ENCODE measurements at regions not wholly inside any gene's neighbourhood (a gene's known extent, or its start where the extent isn't known, plus 50 kb on each side); places are given as distances from the start of the nearest gene placed in this dataset.

GRCh38 chr6:84403545-84403944 lies 176.1 kb upstream of the CEP162 start:
- H3K27me3 ChIP-seq = no peaks in the 10 kb centered on the region
- ATAC-seq = no peak
- no peaks in the 10 kb centered on the region for H3K9me3 ChIP-seq
- DNase-seq = no peak
- no peaks in the 10 kb centered on the region for H3K4me1 ChIP-seq
- intact Hi-C loops (cut with DNase I) = no loop called here
- no peak for FAIRE-seq
- no peak for TF ChIP-seq CTCF (IDR thresholded peaks at IDR 0.05)
- no peak overlapping the region for H3K27ac ChIP-seq
- no peaks in the 10 kb centered on the region for H3K36me3 ChIP-seq
- H3K4me3 ChIP-seq = no peak overlapping the region

GRCh38 chr6:84399003-84399402 lies 171.6 kb upstream of the CEP162 start:
- 55 to 69% methylated on average over 2 of the region's 2 CpGs for WGBS, 2 donors
- no peak for FAIRE-seq
- TF ChIP-seq CTCF (IDR thresholded peaks at IDR 0.05) = no peak

GRCh38 chr6:84392261-84392660 lies 164.8 kb upstream of the CEP162 start:
- FAIRE-seq = no peak
- Histone ChIP-seq H3K27me3 (peaks cover 0 to 8% (median 0%) of the 10 kb centered on the region in 4 donors), H3K4me3 (no peak overlapping the region), H3K27ac (no peak overlapping the region), H3K36me3 (no peaks in the 10 kb centered on the region), H3K9me3 (no peaks in the 10 kb centered on the region), H3K4me1 (no peaks in the 10 kb centered on the region)
- 65 to 74% methylated on average over 3 of the region's 3 CpGs for whole genome bisulfite sequencing, 2 donors
- intact Hi-C loops (cut with DNase I) = no loop called here
- TF ChIP-seq CTCF (IDR thresholded peaks at IDR 0.05) = no peak
- no peak for ATAC-seq
- DNase-seq = no peak

More at GRCh38 chr6:84399003-84399402, 171.6 kb upstream of the CEP162 start:
- no peak overlapping the region for H3K4me3 ChIP-seq
- peaks cover 0 to 8% (median 0%) of the 10 kb centered on the region in 4 donors for H3K27me3 ChIP-seq
- ATAC-seq = no peak
- H3K4me1 ChIP-seq = no peaks in the 10 kb centered on the region
- intact Hi-C loops (cut with DNase I) = no loop called here
- H3K36me3 ChIP-seq = no peaks in the 10 kb centered on the region
- H3K9me3 ChIP-seq = no peaks in the 10 kb centered on the region
- no peak for DNase-seq
- no peak overlapping the region for H3K27ac ChIP-seq

- FAIRE-seq (no peak), DNase-seq (no peak), ATAC-seq (no peak)
- H3K4me3 ChIP-seq = no peak overlapping the region
- H3K9me3 ChIP-seq = no peaks in the 10 kb centered on the region
- H3K4me1 ChIP-seq = no peaks in the 10 kb centered on the region
- H3K27ac ChIP-seq = no peak overlapping the region
- intact Hi-C loops (cut with DNase I) = no loop called here
- no peak for TF ChIP-seq CTCF (IDR thresholded peaks at IDR 0.05)
- H3K27me3 ChIP-seq = peaks cover 0 to 8% (median 0%) of the 10 kb centered on the region in 4 donors
- H3K36me3 ChIP-seq = no peaks in the 10 kb centered on the region
- WGBS, 2 donors = 37 to 41% methylated on average over 2 of the region's 2 CpGs
These were observed 163.4 kb upstream of the CEP162 start for GRCh38 chr6:84390851-84391250.

GRCh38 chr6:84390334-84390733 lies 162.9 kb upstream of the CEP162 start:
- ATAC-seq (no peak), FAIRE-seq (no peak), DNase-seq (no peak)
- peaks cover 0 to 8% (median 0%) of the 10 kb centered on the region in 4 donors for H3K27me3 ChIP-seq
- H3K4me1 ChIP-seq = no peaks in the 10 kb centered on the region
- H3K9me3 ChIP-seq = no peaks in the 10 kb centered on the region
- no peaks in the 10 kb centered on the region for H3K36me3 ChIP-seq
- intact Hi-C loops (cut with DNase I) = no loop called here
- 35 to 55% methylated on average over 2 of the region's 2 CpGs for WGBS, 2 donors
- no peak for TF ChIP-seq CTCF (IDR thresholded peaks at IDR 0.05)
- no peak overlapping the region for H3K4me3 ChIP-seq
- H3K27ac ChIP-seq = no peak overlapping the region
